ENCODE measurements at regions not wholly inside any gene's neighbourhood (a gene's known extent, or its start where the extent isn't known, plus 50 kb on each side); places are given as distances from the start of the nearest gene placed in this dataset.

GRCh38 chr12:41652981-41653380 is 464.9 kb downstream of the PDZRN4 start:
- TF ChIP-seq, protein P1, sequence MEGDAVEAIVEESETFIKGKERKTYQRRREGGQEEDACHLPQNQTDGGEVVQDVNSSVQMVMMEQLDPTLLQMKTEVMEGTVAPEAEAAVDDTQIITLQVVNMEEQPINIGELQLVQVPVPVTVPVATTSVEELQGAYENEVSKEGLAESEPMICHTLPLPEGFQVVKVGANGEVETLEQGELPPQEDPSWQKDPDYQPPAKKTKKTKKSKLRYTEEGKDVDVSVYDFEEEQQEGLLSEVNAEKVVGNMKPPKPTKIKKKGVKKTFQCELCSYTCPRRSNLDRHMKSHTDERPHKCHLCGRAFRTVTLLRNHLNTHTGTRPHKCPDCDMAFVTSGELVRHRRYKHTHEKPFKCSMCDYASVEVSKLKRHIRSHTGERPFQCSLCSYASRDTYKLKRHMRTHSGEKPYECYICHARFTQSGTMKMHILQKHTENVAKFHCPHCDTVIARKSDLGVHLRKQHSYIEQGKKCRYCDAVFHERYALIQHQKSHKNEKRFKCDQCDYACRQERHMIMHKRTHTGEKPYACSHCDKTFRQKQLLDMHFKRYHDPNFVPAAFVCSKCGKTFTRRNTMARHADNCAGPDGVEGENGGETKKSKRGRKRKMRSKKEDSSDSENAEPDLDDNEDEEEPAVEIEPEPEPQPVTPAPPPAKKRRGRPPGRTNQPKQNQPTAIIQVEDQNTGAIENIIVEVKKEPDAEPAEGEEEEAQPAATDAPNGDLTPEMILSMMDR (conservative IDR thresholded peaks at IDR 0.05; ENCODE audit: low read length): no peak
- TF ChIP-seq EZH2phosphoT487 (IDR thresholded peaks at IDR 0.05; ENCODE audit: borderline replicate concordance): no peak

Data from Loucy (cell line).